ENCODE measurements at regions not wholly inside any gene's neighbourhood (a gene's known extent, or its start where the extent isn't known, plus 50 kb on each side); places are given as distances from the start of the nearest gene placed in this dataset.
"Not testable (repeated sequence)": the region's sequence is repeated elsewhere in the genome, so short reads cannot be mapped to it uniquely, and the experiment has no call there.

GRCh38 chr16:29154676-29155121 is 169.8 kb downstream of the LAT start:
- intact Hi-C loops (cut with DNase I; ENCODE audit: low total_unique reads): no loop called here
- peak overlapping the region in 1 of 2 donors; percentile 68 for H3K27ac ChIP-seq
- H3K9me3 ChIP-seq: no peaks in the 10 kb centered on the region
- no peaks in the 10 kb centered on the region for H3K27me3 ChIP-seq
- TF ChIP-seq CTCF (IDR thresholded peaks at IDR 0.05): no peak
- H3K36me3 ChIP-seq: no peaks in the 10 kb centered on the region
- H3K4me3 ChIP-seq: no peak overlapping the region
- DNase-seq (ENCODE audit: low spot score in 2 of 2): peak in 1 of 2 donors; percentile 24
- no peaks in the 10 kb centered on the region for H3K4me1 ChIP-seq

GRCh38 chr16:29154088-29154487 is 169.2 kb downstream of the LAT start:
- intact Hi-C loops (cut with DNase I; ENCODE audit: low total_unique reads): no loop called here
- no peaks in the 10 kb centered on the region for H3K36me3 ChIP-seq
- H3K27me3 ChIP-seq: no peaks in the 10 kb centered on the region
- H3K27ac ChIP-seq: no peak overlapping the region
- TF ChIP-seq POLR2AphosphoS5 (IDR thresholded peaks at IDR 0.05) (no peak), POLR2A (IDR thresholded peaks at IDR 0.05) (no peak), CTCF (IDR thresholded peaks at IDR 0.05) (no peak)
- H3K4me1 ChIP-seq: no peaks in the 10 kb centered on the region
- no peak overlapping the region for H3K4me3 ChIP-seq
- peak in 1 of 2 donors; percentile 43 for DNase-seq (ENCODE audit: low spot score in 2 of 2)
- no peaks in the 10 kb centered on the region for H3K9me3 ChIP-seq

- intact Hi-C loops (cut with DNase I; ENCODE audit: low total_unique reads); H3K4me3 ChIP-seq; H3K27ac ChIP-seq; H3K36me3 ChIP-seq; H3K4me1 ChIP-seq; H3K27me3 ChIP-seq; H3K9me3 ChIP-seq: not testable (repeated sequence)
- DNase-seq (ENCODE audit: low spot score in 2 of 2): peak in 1 of 2 donors; percentile 43
Measured at GRCh38 chr16:29153307-29153706, 168.5 kb downstream of the LAT start.

- H3K36me3 ChIP-seq; H3K4me1 ChIP-seq; H3K27me3 ChIP-seq; H3K4me3 ChIP-seq; H3K9me3 ChIP-seq; intact Hi-C loops (cut with DNase I; ENCODE audit: low total_unique reads); H3K27ac ChIP-seq: not testable (repeated sequence)
- peak in 1 of 2 donors; percentile 17 for DNase-seq (ENCODE audit: low spot score in 2 of 2)
Measured at GRCh38 chr16:29152544-29153031, 167.7 kb downstream of the LAT start.

- no peaks in the 10 kb centered on the region for H3K27me3 ChIP-seq
- no peaks in the 10 kb centered on the region for H3K36me3 ChIP-seq
- H3K27ac ChIP-seq: no peak overlapping the region
- no peak overlapping the region for H3K4me3 ChIP-seq
- DNase-seq (ENCODE audit: low spot score in 2 of 2): peak in 1 of 2 donors; percentile 27
- no peaks in the 10 kb centered on the region for H3K9me3 ChIP-seq
- intact Hi-C loops (cut with DNase I; ENCODE audit: low total_unique reads): no loop called here
- TF ChIP-seq POLR2AphosphoS5 (IDR thresholded peaks at IDR 0.05): no peak
- no peak for TF ChIP-seq CTCF (IDR thresholded peaks at IDR 0.05)
- TF ChIP-seq POLR2A (IDR thresholded peaks at IDR 0.05): no peak
- H3K4me1 ChIP-seq: no peaks in the 10 kb centered on the region
Measured at GRCh38 chr16:29151317-29151716, 166.5 kb downstream of the LAT start.

- H3K36me3 ChIP-seq, H3K27ac ChIP-seq: not testable (repeated sequence)
Measured at GRCh38 chr16:29149912-29150311, 165.1 kb downstream of the LAT start.

GRCh38 chr16:29148867-29149272 is 164.0 kb downstream of the LAT start:
- Histone ChIP-seq H3K27ac (no peak overlapping the region), H3K27me3 (no peaks in the 10 kb centered on the region), H3K4me3 (no peak overlapping the region), H3K36me3 (no peaks in the 10 kb centered on the region), H3K9me3 (no peaks in the 10 kb centered on the region), H3K4me1 (no peaks in the 10 kb centered on the region)
- DNase-seq (ENCODE audit: low spot score in 2 of 2): peak in 1 of 2 donors; percentile 27
- intact Hi-C loops (cut with DNase I; ENCODE audit: low total_unique reads): no loop called here
- TF ChIP-seq CTCF (IDR thresholded peaks at IDR 0.05) (no peak), POLR2A (IDR thresholded peaks at IDR 0.05) (no peak), POLR2AphosphoS5 (IDR thresholded peaks at IDR 0.05) (no peak)

More at GRCh38 chr16:29149912-29150311, 165.1 kb downstream of the LAT start:
- intact Hi-C loops (cut with DNase I; ENCODE audit: low total_unique reads); H3K4me1 ChIP-seq; H3K4me3 ChIP-seq; H3K27me3 ChIP-seq; H3K9me3 ChIP-seq: not testable (repeated sequence)
- peak in 1 of 2 donors; percentile 37 for DNase-seq (ENCODE audit: low spot score in 2 of 2)

All from breast epithelium (tissue), 4 donors.